ENCODE measurements at regions not wholly inside any gene's neighbourhood (a gene's known extent, or its start where the extent isn't known, plus 50 kb on each side); places are given as distances from the start of the nearest gene placed in this dataset.
A peak's percentile ranks its signal among the peaks of the same experiment; 100 is the strongest.

DNA sequence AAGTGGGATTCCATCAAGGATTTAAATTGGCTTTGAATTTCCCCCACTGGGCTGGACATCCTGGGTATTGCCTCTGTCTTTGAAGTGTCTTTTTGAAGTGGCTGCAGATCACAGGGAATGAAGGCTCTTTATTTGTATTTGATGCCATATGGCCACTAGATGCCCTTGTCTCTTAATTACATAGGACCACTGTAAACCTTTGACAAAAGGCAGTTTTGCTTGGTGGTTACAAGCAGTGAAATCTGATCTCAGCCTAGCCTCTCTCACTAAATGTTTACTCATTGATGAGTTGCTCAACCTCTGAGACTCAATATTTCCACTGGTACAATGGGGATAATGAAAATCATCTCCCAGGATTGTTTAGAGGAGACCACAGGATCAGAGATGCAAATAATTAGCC, 102.2 kb downstream of the INSIG2 start:
- DNase-seq (ENCODE audit: low read depth in 2 of 2): no peak

DNA sequence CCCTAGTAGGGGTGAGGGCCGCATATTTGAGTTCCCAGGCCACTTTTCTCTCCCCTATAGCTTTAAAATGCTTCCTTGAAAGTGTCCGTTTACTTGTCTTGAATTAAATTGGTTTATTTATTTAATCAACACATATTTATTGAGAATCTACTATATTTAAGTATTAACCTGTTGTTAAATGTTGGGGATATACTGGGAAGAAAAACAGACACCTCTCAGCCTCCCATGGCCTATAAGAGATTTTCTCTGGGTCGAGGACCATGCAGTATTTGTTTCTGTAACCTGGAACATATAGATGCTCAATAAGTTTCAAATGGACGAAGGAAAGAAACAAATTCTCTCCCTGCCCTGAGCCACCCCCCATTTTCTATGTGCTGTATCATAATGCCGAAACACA, 98.6 kb downstream of the INSIG2 start:
- DNase-seq (ENCODE audit: low read depth in 2 of 2): no peak

DNA sequence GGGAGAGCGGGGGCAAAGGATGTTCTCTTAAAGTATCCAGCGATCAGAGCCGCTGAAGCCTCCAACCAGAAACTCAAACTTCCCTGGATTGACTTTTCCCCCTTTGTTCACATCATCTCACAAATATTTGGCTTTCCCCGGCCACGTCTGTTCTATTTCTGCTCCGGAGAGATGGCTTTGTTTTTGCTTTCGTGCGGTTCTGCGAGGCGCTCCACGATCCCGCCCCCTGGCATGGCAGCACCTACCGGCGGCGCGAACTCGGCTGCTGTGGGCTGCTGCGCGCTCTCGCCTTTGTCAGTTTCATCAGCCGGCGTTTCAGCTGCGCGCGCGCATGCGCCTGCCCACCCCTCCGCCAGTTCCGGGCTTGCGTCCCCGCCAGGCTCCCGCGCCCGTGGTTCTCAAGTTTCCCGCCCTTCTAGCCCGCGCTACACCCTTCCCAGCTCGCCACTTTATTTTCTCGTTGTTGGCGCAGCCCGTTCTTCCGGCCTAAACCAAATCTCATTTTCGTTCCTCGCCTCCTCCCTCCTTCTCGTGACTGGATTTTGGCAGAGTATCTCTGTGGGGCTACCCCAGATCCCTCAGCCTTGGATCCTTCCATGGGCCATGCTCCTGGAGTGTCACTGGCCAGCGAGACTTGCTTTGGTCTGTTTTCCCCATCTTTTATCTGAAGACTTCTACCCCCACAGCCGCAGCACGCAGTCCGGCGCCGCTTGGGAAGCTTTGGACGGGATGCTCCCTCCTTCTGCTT, 98.0 kb downstream of the INSIG2 start:
- DNase-seq (ENCODE audit: low read depth in 2 of 2): peak; percentile 74 to 83

DNA sequence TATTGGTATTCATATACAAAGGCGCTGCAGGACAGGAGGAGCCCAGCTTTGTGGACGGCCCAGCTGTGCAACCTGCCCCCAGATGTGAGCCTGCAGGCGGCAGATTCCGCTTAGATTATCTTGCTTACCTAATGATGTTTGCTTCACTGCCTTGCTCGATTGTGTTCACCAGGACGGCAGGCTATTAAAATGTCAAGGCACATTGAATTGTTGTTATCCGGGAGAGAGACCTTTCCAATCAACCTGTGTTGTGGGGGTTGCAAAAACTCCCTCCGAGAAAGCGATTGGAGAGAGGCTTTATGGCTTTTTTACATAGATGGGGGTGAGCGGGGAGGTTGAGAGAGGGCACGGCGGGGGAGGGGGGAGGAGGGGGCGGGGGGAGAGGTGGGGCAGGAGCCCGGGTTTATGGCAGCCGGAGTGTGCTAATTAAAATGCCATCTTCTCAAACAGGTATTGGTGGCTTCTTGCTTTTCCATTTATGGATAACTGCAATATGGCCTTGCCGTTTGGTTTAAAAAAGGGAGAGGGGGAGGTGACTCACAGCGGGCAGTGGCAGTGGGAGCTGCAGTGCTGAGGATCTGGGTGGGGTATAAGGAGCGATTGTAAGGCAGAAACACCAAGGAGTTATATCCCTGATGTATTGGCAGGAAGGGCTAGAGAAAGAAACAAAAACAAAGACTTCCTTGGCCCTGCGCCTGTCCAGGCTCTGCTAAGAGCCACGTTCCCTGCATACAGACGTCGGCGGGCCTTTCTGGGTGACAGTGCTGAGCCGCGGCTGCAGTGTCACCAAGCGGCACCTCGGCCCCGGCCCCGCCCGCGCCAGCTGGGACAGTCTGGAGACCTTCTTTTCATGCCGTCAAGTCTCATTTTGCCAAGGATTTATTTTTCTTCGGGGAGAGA, 97.2 kb downstream of the INSIG2 start:
- peak in 1 of 2 donors; percentile 47 for DNase-seq (ENCODE audit: low read depth in 2 of 2)

DNA sequence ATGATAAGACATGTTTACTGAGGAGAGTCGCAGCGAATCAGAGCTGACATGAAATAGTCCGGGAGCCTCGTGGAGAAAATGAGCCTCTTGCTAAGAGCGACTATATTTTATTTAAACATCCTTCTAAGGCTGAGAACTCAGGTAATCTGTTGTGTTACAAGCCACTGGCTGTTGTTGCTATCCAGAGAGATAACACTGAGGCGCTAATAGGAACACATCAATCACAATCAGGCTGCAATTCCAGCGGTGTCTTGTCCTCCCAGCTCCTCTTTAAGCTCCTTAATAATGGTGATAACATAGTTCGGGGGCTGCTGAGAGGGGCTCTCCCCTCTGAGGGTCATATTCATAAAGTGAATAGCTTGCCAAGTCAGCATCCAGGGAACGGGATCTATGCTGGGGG, 95.1 kb downstream of the INSIG2 start:
- no peak for DNase-seq (ENCODE audit: low read depth in 2 of 2)

DNA sequence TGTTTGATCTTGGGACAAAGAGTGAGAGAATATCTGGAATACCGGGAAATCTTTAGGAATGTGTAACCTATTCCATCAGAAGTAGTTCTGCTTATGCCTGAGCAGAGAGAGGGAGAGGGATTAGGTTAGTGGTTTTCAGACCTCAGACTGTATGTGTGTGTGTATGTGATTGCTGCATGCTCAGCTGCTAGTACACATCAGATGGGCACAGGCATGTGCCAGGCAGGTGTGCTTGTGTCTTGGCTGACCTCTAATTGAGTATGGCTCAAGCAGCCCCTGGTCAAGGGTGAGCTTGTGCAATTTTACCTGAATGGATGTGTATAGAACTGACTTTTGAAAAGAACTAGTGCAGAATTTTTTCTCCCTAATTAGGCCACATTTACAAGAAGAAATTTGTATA, 91.2 kb downstream of the INSIG2 start:
- DNase-seq (ENCODE audit: low read depth in 2 of 2): no peak

DNA sequence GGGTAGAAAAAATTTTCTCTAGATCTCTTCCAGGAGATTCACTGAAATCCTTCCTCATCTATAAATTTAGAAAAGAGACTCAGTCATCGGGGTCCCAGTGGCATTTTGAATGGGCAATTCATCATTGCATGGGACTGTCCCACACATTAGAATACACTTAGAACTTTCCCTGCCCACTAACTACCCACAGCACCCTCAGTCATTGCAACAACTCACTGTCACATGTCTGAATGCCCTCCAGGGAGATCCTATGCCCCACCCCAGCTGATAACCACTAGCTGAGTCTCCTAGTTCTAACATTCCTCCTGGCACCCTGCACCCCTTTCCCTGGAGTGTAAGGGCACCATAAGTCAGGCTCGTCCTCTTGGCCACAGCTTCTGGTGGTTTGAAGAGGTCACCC, 89.6 kb downstream of the INSIG2 start:
- DNase-seq (ENCODE audit: low read depth in 2 of 2): no peak

DNA sequence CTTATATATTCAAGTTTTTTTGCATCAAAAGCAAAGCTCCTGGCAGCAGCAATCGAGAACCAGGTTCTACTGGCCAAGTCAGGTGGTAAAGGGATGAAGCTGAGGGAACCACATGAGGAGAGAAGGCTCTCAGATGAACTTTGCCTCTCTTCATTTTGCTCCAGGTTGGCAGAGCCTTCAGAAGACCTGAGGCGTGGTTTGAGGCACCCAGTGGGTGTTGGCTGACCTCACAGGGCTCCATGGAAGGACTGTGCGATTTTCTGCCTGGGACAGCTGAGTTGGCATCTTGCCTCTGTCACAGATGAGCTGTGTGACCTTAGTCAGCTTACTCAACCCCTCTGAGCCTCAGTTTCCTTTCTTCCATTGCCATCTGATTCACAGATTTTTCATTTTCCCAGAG, 89.0 kb downstream of the INSIG2 start:
- DNase-seq (ENCODE audit: low read depth in 2 of 2): no peak

DNA sequence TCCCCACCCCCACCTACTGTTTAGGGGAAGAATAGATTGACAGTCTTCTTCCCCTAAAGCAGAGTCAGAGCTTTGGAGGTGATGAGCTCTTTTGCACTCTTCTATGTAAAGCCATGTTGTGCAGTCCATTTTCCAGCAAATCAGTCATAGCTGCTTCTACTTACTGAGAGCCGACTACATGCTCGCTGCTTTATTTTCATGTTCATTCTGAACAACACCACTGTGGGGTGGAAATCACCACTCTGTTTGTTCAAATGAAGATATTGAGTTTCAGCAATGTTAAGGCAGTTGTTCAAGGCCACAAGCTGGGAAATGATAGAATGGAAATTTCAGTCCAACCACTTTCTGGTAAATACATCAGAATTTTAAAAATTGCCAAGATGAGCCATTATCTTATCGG, 88.3 kb downstream of the INSIG2 start:
- DNase-seq (ENCODE audit: low read depth in 2 of 2): no peak

DNA sequence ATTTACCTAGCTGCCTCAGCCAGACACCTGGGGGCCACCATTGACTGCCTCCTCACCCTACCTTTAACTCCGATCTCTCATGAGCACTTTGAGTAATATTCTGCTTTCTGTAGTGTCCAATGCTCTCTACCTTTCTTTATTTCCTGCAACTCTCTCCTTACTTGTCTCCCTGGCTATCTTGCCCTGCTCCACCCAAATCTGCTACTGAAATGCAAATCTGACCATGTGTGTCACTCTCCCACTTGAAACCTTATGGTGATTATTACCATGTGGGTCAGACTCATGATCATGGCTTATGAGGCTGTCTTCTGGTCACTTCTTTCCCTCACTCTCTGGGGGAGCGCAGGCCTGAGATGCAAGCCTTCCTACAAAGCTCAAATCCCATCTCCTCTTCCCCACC, 83.3 kb downstream of the INSIG2 start:
- DNase-seq (ENCODE audit: low read depth in 2 of 2): no peak

DNA sequence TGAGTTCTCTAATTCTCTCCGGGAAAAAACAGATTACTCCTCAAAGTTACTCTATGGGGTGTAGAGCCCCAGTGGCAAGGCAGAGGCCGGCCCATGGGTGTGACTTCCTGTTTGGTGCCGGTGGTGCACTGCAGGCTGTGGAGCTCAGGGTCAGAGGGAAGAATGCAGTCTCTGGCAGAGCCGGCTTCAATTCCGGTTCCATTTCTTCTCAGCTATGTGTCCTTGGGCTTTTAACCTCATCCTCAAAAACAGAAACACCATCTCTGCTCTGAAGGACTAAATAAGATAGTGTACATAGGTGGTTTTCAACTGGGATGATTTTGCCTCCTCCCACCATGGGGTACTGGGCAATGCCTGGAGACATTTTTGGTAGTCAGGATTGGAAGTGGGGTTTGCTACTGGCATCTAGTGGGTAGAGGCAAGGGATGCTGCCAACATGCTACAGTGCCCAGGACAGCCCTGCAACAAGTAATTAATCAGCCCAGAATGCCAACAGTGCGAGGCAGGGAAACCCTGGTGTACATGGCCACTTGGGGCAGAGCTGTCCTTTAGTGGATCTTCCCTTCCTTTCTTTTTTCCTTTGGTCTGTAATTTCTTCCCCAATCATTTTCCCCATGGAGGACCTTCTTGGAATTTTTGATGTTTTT, 81.2 kb downstream of the INSIG2 start:
- no peak for DNase-seq (ENCODE audit: low read depth in 2 of 2)

DNA sequence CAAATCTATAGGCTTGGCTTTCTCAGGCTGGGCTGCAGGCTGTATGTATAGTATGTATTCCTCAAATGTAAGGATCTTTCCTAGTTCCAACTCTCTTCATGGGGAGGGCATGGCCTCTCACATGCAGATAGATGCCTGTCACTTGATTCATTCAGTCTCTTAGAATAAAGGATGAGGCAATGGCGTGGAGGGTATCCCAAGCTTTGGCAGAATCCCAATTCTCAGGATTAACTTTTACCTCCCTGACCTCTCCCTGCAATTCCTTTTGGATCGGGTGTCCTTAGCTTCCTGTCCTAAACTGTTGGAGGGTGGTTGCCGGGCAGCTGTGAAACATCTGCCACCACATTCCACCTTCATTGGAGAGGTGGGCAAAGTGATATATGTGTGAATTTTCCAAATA, 80.3 kb downstream of the INSIG2 start:
- no peak for DNase-seq (ENCODE audit: low read depth in 2 of 2)

DNA sequence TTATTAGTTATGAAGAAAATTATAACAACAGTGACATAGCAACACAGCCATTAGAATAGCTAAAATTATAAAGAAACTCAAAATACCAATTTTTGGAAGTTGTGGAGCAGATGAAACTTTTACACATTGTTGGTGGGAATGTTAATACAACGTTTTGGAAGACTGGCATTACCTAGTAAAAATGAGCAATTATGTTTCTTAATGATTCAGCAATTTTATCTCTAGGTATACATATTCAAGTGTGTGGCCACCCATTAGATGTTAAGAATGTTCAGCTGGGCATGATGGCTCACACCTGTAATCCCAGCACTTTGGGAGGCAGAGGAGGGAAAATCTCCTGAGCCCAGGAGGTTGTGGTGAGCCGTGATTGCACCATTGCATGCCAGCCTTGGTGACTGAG, 78.8 kb downstream of the INSIG2 start:
- DNase-seq (ENCODE audit: low read depth in 2 of 2): no peak

DNA sequence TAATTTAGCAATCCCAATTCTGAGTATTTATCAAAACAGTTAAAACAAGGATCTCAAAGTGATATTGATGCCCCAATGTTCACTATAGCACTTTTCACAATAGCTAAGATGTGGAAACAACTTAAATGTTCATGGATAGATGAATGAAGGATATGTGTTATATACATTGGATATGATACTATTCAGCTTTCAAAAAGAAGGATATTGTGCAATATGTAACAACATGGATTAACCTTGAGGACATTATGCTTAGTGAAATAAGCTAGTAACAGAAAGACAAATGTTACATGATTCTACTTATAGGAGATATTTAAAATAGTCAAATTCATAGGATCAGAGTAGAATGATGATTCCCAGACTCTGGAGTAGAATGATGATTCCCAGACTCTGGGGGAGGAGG, 78.0 kb downstream of the INSIG2 start:
- DNase-seq (ENCODE audit: low read depth in 2 of 2): no peak

DNA sequence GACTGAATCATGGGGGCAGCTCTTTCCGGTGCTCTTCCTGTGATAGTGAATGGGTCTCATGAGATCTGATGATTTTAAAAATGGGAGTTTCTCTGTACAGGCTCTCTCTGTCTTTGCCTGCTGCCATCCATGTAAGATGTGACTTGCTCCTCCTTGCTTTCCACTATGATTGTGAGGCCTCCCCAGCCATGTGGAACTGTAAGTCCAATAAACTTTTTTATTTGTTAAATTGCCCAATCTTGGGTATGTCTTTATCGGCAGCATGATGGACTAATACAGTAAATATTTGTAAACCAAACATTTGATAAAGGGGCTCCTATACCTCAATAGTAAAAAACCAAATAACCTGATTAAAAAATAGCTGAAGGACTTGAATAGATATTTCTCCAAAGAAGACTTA, 77.3 kb downstream of the INSIG2 start:
- no peak for DNase-seq (ENCODE audit: low read depth in 2 of 2)
